HL-60 (cell line): ENCODE measurements at regions not wholly inside any gene's neighbourhood (a gene's known extent, or its start where the extent isn't known, plus 50 kb on each side); places are given as distances from the start of the nearest gene placed in this dataset.

Experiments
- DNase-seq, 2 experiments: peaks; one replicate each; pipeline ENCODE4 v3.0.0-alpha.2; 2010 to 2020; ENCODE audit warnings: low read depth in 1 of 2, low spot score in 1 of 2
- H3K27ac ChIP-seq: fragments of 250-450 bp; sonication (Bioruptor Pico); replicated peaks from 2 replicates; pipeline ENCODE4 v1.5.1; 2020; ENCODE audit warnings: mild to moderate bottlenecking, moderate library complexity
- H3K27me3 ChIP-seq: fragments of 250-450 bp; sonication (Bioruptor Pico); 2 replicates; pipeline ENCODE4 v1.5.1; 2021; ENCODE audit warnings: mild to moderate bottlenecking, moderate library complexity; ENCODE audit not compliant: insufficient read depth, poor library complexity, severe bottlenecking
- H3K4me3 ChIP-seq: replicated peaks from 2 replicates; pipeline ENCODE4 v1.5.1; 2011; ENCODE audit warnings: mild to moderate bottlenecking, control low read depth, low read length; ENCODE audit not compliant: insufficient read depth
- GABPA ChIP-seq: IDR thresholded peaks from 2 replicates; pipeline ENCODE4 v1.6.1; 2012; ENCODE audit warnings: low read depth
- POLR2AphosphoS5 ChIP-seq: IDR thresholded peaks from 2 replicates; pipeline ENCODE4 v1.6.1; 2012; ENCODE audit warnings: low read depth
- SPI1 ChIP-seq: IDR thresholded peaks from 2 replicates; pipeline ENCODE4 v1.6.1; 2012; ENCODE audit warnings: low read depth, mild to moderate bottlenecking, borderline replicate concordance
- TF ChIP-seq, protein P1 (sequence below): IDR thresholded peaks from one replicate; pipeline ENCODE4 v1.5.1; 2011; ENCODE audit warnings: low read length, control low read depth, inconsistent platforms; ENCODE audit not compliant: insufficient read depth
- TF ChIP-seq, protein P2 (sequence below): IDR thresholded peaks from 2 replicates; pipeline ENCODE4 v1.6.1; 2012; ENCODE audit warnings: low read depth; ENCODE audit not compliant: insufficient replicate concordance

DNA sequence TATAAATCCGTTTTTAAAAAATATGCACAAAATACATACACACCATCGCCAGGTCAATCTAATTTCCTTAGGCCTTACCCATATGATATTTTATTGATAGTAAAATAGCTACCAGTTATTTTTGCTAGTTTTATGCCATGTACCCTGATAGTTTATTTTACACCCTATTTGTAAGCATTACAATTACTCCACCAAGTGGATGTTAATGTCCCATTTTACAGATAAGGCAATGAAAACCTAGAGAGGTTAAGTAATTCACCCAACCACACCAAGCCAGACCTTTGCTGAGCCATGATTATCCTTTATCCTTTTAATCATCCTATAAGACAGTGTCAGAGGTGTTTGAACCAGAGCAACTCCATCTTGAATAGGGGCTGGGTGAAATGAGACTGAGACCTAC lies 86.8 kb downstream of the CBLN4 start:
- no peak for TF ChIP-seq GABPA
- TF ChIP-seq POLR2AphosphoS5: no peak
- TF ChIP-seq, protein P1, sequence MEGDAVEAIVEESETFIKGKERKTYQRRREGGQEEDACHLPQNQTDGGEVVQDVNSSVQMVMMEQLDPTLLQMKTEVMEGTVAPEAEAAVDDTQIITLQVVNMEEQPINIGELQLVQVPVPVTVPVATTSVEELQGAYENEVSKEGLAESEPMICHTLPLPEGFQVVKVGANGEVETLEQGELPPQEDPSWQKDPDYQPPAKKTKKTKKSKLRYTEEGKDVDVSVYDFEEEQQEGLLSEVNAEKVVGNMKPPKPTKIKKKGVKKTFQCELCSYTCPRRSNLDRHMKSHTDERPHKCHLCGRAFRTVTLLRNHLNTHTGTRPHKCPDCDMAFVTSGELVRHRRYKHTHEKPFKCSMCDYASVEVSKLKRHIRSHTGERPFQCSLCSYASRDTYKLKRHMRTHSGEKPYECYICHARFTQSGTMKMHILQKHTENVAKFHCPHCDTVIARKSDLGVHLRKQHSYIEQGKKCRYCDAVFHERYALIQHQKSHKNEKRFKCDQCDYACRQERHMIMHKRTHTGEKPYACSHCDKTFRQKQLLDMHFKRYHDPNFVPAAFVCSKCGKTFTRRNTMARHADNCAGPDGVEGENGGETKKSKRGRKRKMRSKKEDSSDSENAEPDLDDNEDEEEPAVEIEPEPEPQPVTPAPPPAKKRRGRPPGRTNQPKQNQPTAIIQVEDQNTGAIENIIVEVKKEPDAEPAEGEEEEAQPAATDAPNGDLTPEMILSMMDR: no peak
- Histone ChIP-seq H3K27ac (no peak overlapping the region), H3K27me3 (no peaks in the 10 kb centered on the region), H3K4me3 (no peak overlapping the region)
- no peak for DNase-seq

DNA sequence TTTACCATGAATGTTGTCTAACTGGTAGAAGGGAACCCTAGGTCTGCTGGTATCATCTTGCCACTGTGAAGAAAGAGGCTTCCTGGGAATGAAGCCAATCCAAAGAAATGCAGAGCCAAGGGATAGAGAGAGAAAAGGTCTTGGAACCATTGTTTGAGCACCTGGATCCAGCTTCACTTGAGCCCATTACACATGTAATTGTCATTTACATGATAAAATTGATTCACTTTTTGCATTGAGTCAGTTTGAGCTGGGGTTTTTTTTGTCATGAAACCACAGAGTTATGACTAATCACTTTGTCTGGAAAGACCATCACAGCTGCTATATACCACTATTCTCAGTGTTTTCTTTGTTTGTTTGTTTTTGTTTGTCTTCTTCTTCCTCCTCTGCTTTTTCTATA lies 112.3 kb downstream of the CBLN4 start:
- H3K27ac ChIP-seq: no peak overlapping the region
- H3K27me3 ChIP-seq: no peaks in the 10 kb centered on the region
- no peak for DNase-seq
- TF ChIP-seq, protein P1: no peak
- TF ChIP-seq, protein P2, sequence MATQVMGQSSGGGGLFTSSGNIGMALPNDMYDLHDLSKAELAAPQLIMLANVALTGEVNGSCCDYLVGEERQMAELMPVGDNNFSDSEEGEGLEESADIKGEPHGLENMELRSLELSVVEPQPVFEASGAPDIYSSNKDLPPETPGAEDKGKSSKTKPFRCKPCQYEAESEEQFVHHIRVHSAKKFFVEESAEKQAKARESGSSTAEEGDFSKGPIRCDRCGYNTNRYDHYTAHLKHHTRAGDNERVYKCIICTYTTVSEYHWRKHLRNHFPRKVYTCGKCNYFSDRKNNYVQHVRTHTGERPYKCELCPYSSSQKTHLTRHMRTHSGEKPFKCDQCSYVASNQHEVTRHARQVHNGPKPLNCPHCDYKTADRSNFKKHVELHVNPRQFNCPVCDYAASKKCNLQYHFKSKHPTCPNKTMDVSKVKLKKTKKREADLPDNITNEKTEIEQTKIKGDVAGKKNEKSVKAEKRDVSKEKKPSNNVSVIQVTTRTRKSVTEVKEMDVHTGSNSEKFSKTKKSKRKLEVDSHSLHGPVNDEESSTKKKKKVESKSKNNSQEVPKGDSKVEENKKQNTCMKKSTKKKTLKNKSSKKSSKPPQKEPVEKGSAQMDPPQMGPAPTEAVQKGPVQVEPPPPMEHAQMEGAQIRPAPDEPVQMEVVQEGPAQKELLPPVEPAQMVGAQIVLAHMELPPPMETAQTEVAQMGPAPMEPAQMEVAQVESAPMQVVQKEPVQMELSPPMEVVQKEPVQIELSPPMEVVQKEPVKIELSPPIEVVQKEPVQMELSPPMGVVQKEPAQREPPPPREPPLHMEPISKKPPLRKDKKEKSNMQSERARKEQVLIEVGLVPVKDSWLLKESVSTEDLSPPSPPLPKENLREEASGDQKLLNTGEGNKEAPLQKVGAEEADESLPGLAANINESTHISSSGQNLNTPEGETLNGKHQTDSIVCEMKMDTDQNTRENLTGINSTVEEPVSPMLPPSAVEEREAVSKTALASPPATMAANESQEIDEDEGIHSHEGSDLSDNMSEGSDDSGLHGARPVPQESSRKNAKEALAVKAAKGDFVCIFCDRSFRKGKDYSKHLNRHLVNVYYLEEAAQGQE: no peak
- TF ChIP-seq GABPA (no peak), POLR2AphosphoS5 (no peak), SPI1 (no peak)
- H3K4me3 ChIP-seq: no peak overlapping the region

DNA sequence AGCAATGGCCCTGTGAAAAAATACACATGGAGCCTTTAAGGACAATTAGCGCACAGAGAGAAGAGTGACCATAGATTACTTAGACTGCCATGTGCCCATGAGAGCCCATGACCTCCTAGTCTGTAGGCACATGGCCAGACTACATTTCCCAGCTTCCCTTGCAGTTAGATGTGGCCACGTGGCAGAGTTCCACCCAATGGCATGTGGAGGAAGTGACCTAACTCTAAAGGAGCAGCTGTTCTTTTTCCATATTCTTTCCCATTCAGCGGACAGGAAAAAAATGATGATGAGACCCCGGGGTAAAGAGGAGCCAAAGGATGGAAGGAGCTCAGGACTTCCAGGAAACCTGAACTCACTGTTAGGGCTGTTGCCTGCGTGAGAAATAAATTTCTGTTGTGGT lies 116.6 kb downstream of the CBLN4 start:
- H3K27ac ChIP-seq: no peak overlapping the region
- no peak overlapping the region for H3K4me3 ChIP-seq
- no peaks in the 10 kb centered on the region for H3K27me3 ChIP-seq
- no peak for DNase-seq
- TF ChIP-seq POLR2AphosphoS5 (no peak), GABPA (no peak), SPI1 (no peak)
- TF ChIP-seq, protein P1: no peak
- TF ChIP-seq, protein P2: no peak

DNA sequence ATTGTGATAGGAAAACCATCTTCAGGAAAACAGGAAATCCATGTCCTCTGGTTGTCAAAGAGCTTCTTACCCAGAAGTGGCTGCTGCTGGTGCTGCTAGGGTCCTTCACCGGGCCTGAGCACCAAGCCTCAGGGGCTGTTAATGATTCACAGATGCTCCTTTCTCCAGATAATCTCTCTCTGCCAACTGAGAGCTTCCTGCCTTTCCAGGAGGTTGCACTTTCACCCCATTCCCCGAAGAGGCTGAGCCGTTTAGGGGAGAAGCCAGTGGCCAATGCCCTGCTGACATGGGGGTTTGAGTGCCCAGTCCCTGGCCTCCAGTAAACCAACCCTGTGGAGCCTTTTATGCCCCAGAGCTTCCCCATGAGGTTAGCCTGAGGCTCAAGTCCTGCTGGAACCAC lies 122.4 kb downstream of the CBLN4 start:
- TF ChIP-seq, protein P2: no peak
- TF ChIP-seq POLR2AphosphoS5: no peak
- TF ChIP-seq, protein P1: no peak
- TF ChIP-seq GABPA: no peak
- TF ChIP-seq SPI1: no peak
- no peak for DNase-seq
- no peak overlapping the region for H3K27ac ChIP-seq
- no peak overlapping the region for H3K4me3 ChIP-seq
- H3K27me3 ChIP-seq: no peaks in the 10 kb centered on the region
